Neural cell (in vitro differentiated cells): ENCODE measurements at regions not wholly inside any gene's neighbourhood (a gene's known extent, or its start where the extent isn't known, plus 50 kb on each side); places are given as distances from the start of the nearest gene placed in this dataset.

Experiments
- H2AFZ ChIP-seq: fragments of 200-600, 300-800 bp; sonication (generic), shearing (Covaris generic); 2 replicates; pipeline ENCODE4 v1.6.0; 2014; ENCODE audit warnings: low read depth, mild to moderate bottlenecking, antibody characterized with exemption, low read length, moderate library complexity
- H3F3A ChIP-seq: fragments of 200-600 bp; shearing (Covaris generic); 2 replicates; pipeline ENCODE4 v1.6.1; 2016; ENCODE audit warnings: mild to moderate bottlenecking, moderate library complexity, mixed read lengths, antibody characterized with exemption, low read length; ENCODE audit not compliant: insufficient read depth, poor library complexity, severe bottlenecking
- H3K27ac ChIP-seq: fragments of 200-600, 300-800 bp; sonication (generic), shearing (Covaris generic); 2 replicates; pipeline ENCODE4 v1.5.1; 2014; ENCODE audit warnings: mild to moderate bottlenecking, low read length, moderate library complexity
- H3K27me3 ChIP-seq: fragments of 300-800, 200-600 bp; sonication (generic), shearing (Covaris generic); 2 replicates; pipeline ENCODE4 v1.6.0; 2014; ENCODE audit warnings: mild to moderate bottlenecking, low read depth, low read length, moderate library complexity; ENCODE audit not compliant: insufficient read depth
- H3K36me3 ChIP-seq: fragments of 300-800, 200-600 bp; sonication (generic), shearing (Covaris generic); 2 replicates; pipeline ENCODE4 v1.5.1; 2014; ENCODE audit warnings: mild to moderate bottlenecking, antibody characterized with exemption, low read length, moderate library complexity; ENCODE audit not compliant: insufficient read depth
- H3K4me2 ChIP-seq: fragments of 300-800, 200-600 bp; sonication (generic), shearing (Covaris generic); 2 replicates; pipeline ENCODE4 v1.6.0; 2014; ENCODE audit warnings: mild to moderate bottlenecking, low read length
- H3K4me3 ChIP-seq: fragments of 300-800, 200-600 bp; sonication (generic), shearing (Covaris generic); 2 replicates; pipeline ENCODE4 v1.5.1; 2014; ENCODE audit warnings: mild to moderate bottlenecking, low read length, moderate library complexity
- H3K79me2 ChIP-seq: fragments of 200-600 bp; shearing (Covaris generic); replicated peaks from 2 replicates; pipeline ENCODE4 v1.6.0; 2014; ENCODE audit warnings: mild to moderate bottlenecking, low read length, moderate library complexity; ENCODE audit not compliant: insufficient read depth
- H3K9ac ChIP-seq: fragments of 300-800, 200-600 bp; sonication (generic), shearing (Covaris generic); 2 replicates; pipeline ENCODE4 v1.6.1; 2016; ENCODE audit warnings: mild to moderate bottlenecking, low read length, mixed read lengths
- H3K9me2 ChIP-seq: fragments of 200-600 bp; shearing (Covaris generic); 2 replicates; pipeline ENCODE4 v1.6.1; 2016; ENCODE audit warnings: mild to moderate bottlenecking, low read length, mixed read lengths; ENCODE audit not compliant: insufficient read depth
- H3K9me3 ChIP-seq: fragments of 200-600, 300-800 bp; sonication (generic), shearing (Covaris generic); 2 replicates; pipeline ENCODE4 v1.6.1; 2016; ENCODE audit warnings: mild to moderate bottlenecking, mixed run types, low read length, moderate library complexity, mixed read lengths
- H4K20me1 ChIP-seq: fragments of 200-600 bp; shearing (Covaris generic); 2 replicates; pipeline ENCODE4 v1.6.1; 2016; ENCODE audit warnings: mild to moderate bottlenecking, mixed run types; ENCODE audit not compliant: insufficient read depth
- EP300 ChIP-seq: fragments of 450-650 bp; conservative IDR thresholded peaks from 2 replicates; pipeline ENCODE4 v1.6.1; 2014; ENCODE audit warnings: antibody characterized with exemption, mild to moderate bottlenecking, moderate library complexity; ENCODE audit not compliant: poor library complexity, severe bottlenecking
- EZH2 ChIP-seq: fragments of 200-600, 300-800 bp; shearing (Covaris generic), sonication (generic); IDR thresholded peaks from 2 replicates; pipeline ENCODE4 v1.6.1; 2014; ENCODE audit warnings: antibody characterized with exemption, low read length, borderline replicate concordance, mild to moderate bottlenecking; ENCODE audit not compliant: insufficient read depth, poor library complexity, severe bottlenecking
- MXI1 ChIP-seq: fragments of 450-650 bp; conservative IDR thresholded peaks from 2 replicates; pipeline ENCODE4 v1.6.1; 2014; ENCODE audit warnings: antibody characterized with exemption, mild to moderate bottlenecking; ENCODE audit not compliant: poor library complexity, severe bottlenecking
- POLR2AphosphoS5 ChIP-seq: IDR thresholded peaks from 2 replicates; pipeline ENCODE4 v1.6.1; 2012
- RAD21 ChIP-seq: fragments of 450-650 bp; conservative IDR thresholded peaks from 2 replicates; pipeline ENCODE4 v1.6.1; 2014; ENCODE audit warnings: antibody characterized with exemption, mild to moderate bottlenecking, moderate library complexity
- TAF1 ChIP-seq: IDR thresholded peaks from 2 replicates; pipeline ENCODE4 v1.6.1; 2012; ENCODE audit warnings: low read depth
- TF ChIP-seq, protein P1 (sequence below): IDR thresholded peaks from 2 replicates; pipeline ENCODE4 v1.6.1; 2012; ENCODE audit warnings: borderline replicate concordance
- TF ChIP-seq, protein P2 (sequence below): fragments of 450-650 bp; IDR thresholded peaks from 2 replicates; pipeline ENCODE4 v1.5.1; 2014; ENCODE audit warnings: antibody characterized with exemption, mild to moderate bottlenecking, moderate library complexity; ENCODE audit not compliant: poor library complexity, severe bottlenecking

- H3K4me2 ChIP-seq: no peak overlapping the region
- H3K9me2 ChIP-seq: no peaks in the 10 kb centered on the region
Observed at GRCh38 chr1:36542962-36543515, 60.3 kb upstream of the CSF3R start.

GRCh38 chr1:36542024-36542961 lies 59.6 kb upstream of the CSF3R start:
- Histone ChIP-seq H3K79me2 (no peaks in the 10 kb centered on the region), H3K36me3 (no peaks in the 10 kb centered on the region), H3K9ac (no peak overlapping the region), H3K4me3 (no peak overlapping the region), H3K4me2 (no peak overlapping the region), H2AFZ (no peak overlapping the region), H3K9me3 (no peaks in the 10 kb centered on the region), H3K27me3 (no peaks in the 10 kb centered on the region), H3K27ac (no peak overlapping the region), H3K9me2 (no peaks in the 10 kb centered on the region), H3F3A (no peaks in the 10 kb centered on the region), H4K20me1 (no peaks in the 10 kb centered on the region)
- TF ChIP-seq, protein P1, sequence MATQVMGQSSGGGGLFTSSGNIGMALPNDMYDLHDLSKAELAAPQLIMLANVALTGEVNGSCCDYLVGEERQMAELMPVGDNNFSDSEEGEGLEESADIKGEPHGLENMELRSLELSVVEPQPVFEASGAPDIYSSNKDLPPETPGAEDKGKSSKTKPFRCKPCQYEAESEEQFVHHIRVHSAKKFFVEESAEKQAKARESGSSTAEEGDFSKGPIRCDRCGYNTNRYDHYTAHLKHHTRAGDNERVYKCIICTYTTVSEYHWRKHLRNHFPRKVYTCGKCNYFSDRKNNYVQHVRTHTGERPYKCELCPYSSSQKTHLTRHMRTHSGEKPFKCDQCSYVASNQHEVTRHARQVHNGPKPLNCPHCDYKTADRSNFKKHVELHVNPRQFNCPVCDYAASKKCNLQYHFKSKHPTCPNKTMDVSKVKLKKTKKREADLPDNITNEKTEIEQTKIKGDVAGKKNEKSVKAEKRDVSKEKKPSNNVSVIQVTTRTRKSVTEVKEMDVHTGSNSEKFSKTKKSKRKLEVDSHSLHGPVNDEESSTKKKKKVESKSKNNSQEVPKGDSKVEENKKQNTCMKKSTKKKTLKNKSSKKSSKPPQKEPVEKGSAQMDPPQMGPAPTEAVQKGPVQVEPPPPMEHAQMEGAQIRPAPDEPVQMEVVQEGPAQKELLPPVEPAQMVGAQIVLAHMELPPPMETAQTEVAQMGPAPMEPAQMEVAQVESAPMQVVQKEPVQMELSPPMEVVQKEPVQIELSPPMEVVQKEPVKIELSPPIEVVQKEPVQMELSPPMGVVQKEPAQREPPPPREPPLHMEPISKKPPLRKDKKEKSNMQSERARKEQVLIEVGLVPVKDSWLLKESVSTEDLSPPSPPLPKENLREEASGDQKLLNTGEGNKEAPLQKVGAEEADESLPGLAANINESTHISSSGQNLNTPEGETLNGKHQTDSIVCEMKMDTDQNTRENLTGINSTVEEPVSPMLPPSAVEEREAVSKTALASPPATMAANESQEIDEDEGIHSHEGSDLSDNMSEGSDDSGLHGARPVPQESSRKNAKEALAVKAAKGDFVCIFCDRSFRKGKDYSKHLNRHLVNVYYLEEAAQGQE: no peak
- TF ChIP-seq EZH2 (no peak), RAD21 (no peak), MXI1 (no peak), POLR2AphosphoS5 (no peak), EP300 (no peak), TAF1 (no peak)
- TF ChIP-seq, protein P2, sequence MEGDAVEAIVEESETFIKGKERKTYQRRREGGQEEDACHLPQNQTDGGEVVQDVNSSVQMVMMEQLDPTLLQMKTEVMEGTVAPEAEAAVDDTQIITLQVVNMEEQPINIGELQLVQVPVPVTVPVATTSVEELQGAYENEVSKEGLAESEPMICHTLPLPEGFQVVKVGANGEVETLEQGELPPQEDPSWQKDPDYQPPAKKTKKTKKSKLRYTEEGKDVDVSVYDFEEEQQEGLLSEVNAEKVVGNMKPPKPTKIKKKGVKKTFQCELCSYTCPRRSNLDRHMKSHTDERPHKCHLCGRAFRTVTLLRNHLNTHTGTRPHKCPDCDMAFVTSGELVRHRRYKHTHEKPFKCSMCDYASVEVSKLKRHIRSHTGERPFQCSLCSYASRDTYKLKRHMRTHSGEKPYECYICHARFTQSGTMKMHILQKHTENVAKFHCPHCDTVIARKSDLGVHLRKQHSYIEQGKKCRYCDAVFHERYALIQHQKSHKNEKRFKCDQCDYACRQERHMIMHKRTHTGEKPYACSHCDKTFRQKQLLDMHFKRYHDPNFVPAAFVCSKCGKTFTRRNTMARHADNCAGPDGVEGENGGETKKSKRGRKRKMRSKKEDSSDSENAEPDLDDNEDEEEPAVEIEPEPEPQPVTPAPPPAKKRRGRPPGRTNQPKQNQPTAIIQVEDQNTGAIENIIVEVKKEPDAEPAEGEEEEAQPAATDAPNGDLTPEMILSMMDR: no peak

More at GRCh38 chr1:36542962-36543515, 60.3 kb upstream of the CSF3R start:
- Histone ChIP-seq H4K20me1 (no peaks in the 10 kb centered on the region), H2AFZ (no peak overlapping the region), H3K4me3 (no peak overlapping the region), H3K36me3 (no peaks in the 10 kb centered on the region), H3K9ac (no peak overlapping the region), H3K27ac (no peak overlapping the region), H3F3A (no peaks in the 10 kb centered on the region), H3K9me3 (no peaks in the 10 kb centered on the region), H3K27me3 (no peaks in the 10 kb centered on the region), H3K79me2 (no peaks in the 10 kb centered on the region)
- TF ChIP-seq RAD21: no peak
